Panc1 (cell line): ENCODE measurements at regions not wholly inside any gene's neighbourhood (a gene's known extent, or its start where the extent isn't known, plus 50 kb on each side); places are given as distances from the start of the nearest gene placed in this dataset.

Experiments used
- ATAC-seq: fragments of 200-7000 bp; cut with Tn5 transposase; 2 replicates; pipeline ENCODE4 v1.9.1; 2020; ENCODE audit warnings: mild to moderate bottlenecking, moderate library complexity
- BruUV-seq: library from RNA; stranded (reverse); fragments of 400-500 nt; replicated peaks from 2 replicates; lab custom pipeline; 2021; lab: Mats Ljungman, UMichigan
- CTCF ChIA-PET: fragments of 300-600 bp; sonication (Branson Sonifier 250); formaldehyde crosslinking; loops from one replicate; lab custom pipeline; 2022; ENCODE audit warnings: antibody characterized with exemption; lab: Charles Lee
- POLR2A ChIA-PET: fragments of 300-600 bp; sonication (Branson Sonifier 250); formaldehyde crosslinking; loops from one replicate; lab custom pipeline; 2022; ENCODE audit warnings: antibody characterized with exemption; lab: Charles Lee
- DNase-seq: peaks from one replicate; pipeline ENCODE4 v3.0.0-alpha.2; 2010; ENCODE audit warnings: low read depth, low spot score
- H3K27ac ChIP-seq: 2 replicates; pipeline ENCODE4 v1.5.1; 2011; ENCODE audit warnings: mild to moderate bottlenecking, low read length, inconsistent platforms
- H3K27me3 ChIP-seq: fragments of 200-500 bp; sonication (Bioruptor generic); 2 replicates; pipeline ENCODE4 v1.6.0; 2014; ENCODE audit warnings: low read length, inconsistent platforms; ENCODE audit not compliant: control insufficient read depth, insufficient read depth
- H3K36me3 ChIP-seq: fragments of 200-500 bp; sonication (Bioruptor generic); 2 replicates; pipeline ENCODE4 v1.5.1; 2014; ENCODE audit warnings: inconsistent platforms, mild to moderate bottlenecking, low read length, moderate library complexity; ENCODE audit not compliant: control insufficient read depth, insufficient read depth
- H3K4me1 ChIP-seq: 2 replicates; pipeline ENCODE4 v1.5.1; 2011; ENCODE audit warnings: inconsistent platforms, mild to moderate bottlenecking, low read length, moderate library complexity; ENCODE audit not compliant: control insufficient read depth, insufficient read depth
- H3K4me3 ChIP-seq, 2 experiments: 2 replicates each; pipeline ENCODE4 v1.5.1; 2011 to 2012; ENCODE audit warnings: low read depth in 2 of 2, low read length in 2 of 2, mild to moderate bottlenecking in 2 of 2, inconsistent platforms in 1 of 2, moderate library complexity in 1 of 2
- H3K9me3 ChIP-seq: fragments of 200-500 bp; sonication (Bioruptor generic); 2 replicates; pipeline ENCODE4 v1.5.1; 2014; ENCODE audit warnings: low read depth, mild to moderate bottlenecking, inconsistent platforms, low read length, moderate library complexity; ENCODE audit not compliant: control insufficient read depth, insufficient read depth
- CTCF ChIP-seq: fragments of 450-650 bp; IDR thresholded peaks from 2 replicates; pipeline ENCODE4 v1.5.1; 2017; ENCODE audit warnings: mild to moderate bottlenecking
- POLR2AphosphoS5 ChIP-seq: IDR thresholded peaks from 2 replicates; pipeline ENCODE4 v1.6.1; 2012; ENCODE audit warnings: mild to moderate bottlenecking, low read depth, low read length, moderate library complexity
- REST ChIP-seq, 2 experiments: IDR thresholded peaks; 2 replicates each; pipeline ENCODE4 v1.6.1; 2011 to 2012; ENCODE audit warnings: low read depth in 2 of 2, control low read depth in 1 of 2, low read length in 1 of 2, mild to moderate bottlenecking in 1 of 2, moderate library complexity in 1 of 2; ENCODE audit not compliant: insufficient read depth in 1 of 2
- SIN3A ChIP-seq: IDR thresholded peaks from 2 replicates; pipeline ENCODE4 v1.6.1; 2012; ENCODE audit warnings: low read depth, mild to moderate bottlenecking, low read length, moderate library complexity, borderline replicate concordance; ENCODE audit not compliant: insufficient read depth
- TCF7L2 ChIP-seq: IDR thresholded peaks from 2 replicates; pipeline ENCODE4 v1.6.1; 2011; ENCODE audit warnings: mild to moderate bottlenecking, low read depth, low read length, inconsistent platforms
- in situ Hi-C: cut with HindIII; loops from 2 replicates; pipeline ENCODE4 v1.10.0; 2016; ENCODE audit warnings: low sequenced_read_pairs, low pct_unique_long_range_greater_than_20kb
- intact Hi-C: fragments of 100-400 bp; cut with micrococcal nuclease; formaldehyde crosslinking; loops from one replicate; pipeline ENCODE4 v1.10.0; 2022; ENCODE audit not compliant: unreplicated experiment

GRCh38 chr2:41941831-41942230 lies 106.0 kb upstream of the PKDCC start:
- H3K36me3 ChIP-seq, result no peaks in the 10 kb centered on the region
- no peaks in the 10 kb centered on the region; the same call in 1 of the 2 replicates for H3K27me3 ChIP-seq
- ChIA-PET CTCF (no interaction called here), POLR2A (no interaction called here)
- H3K9me3 ChIP-seq, result no peaks in the 10 kb centered on the region
- no peak overlapping the region for H3K27ac ChIP-seq
- no peaks in the 10 kb centered on the region for H3K4me1 ChIP-seq
- intact Hi-C loops (no loop called here), in situ Hi-C loops (no loop called here)
- TF ChIP-seq TCF7L2 (no peak), CTCF (no peak), POLR2AphosphoS5 (no peak), REST (IDR thresholded peaks at IDR 0.05; ENCODE audit: insufficient read depth in 1 of 2, low read depth in 2 of 2, low read length in 1 of 2) (no peak), SIN3A (no peak)
- no peak overlapping the region for H3K4me3 ChIP-seq
- no TSS peak for BruUV-seq
- ATAC-seq (0 out of 2 replicates have a peak, but pooled peaks have one; percentile 17), DNase-seq (no peak)

- no peak overlapping the region for H3K27ac ChIP-seq
- no peaks in the 10 kb centered on the region; the same call in 1 of the 2 replicates for H3K27me3 ChIP-seq
- H3K36me3 ChIP-seq, result no peaks in the 10 kb centered on the region
- H3K4me1 ChIP-seq, result no peaks in the 10 kb centered on the region
- intact Hi-C loops, result no loop called here
- TF ChIP-seq TCF7L2 (no peak), SIN3A (no peak), CTCF (no peak), POLR2AphosphoS5 (no peak), REST (IDR thresholded peaks at IDR 0.05; ENCODE audit: insufficient read depth in 1 of 2, low read depth in 2 of 2, low read length in 1 of 2) (no peak)
- DNase-seq, result no peak
- no peak for ATAC-seq
- BruUV-seq, result no TSS peak
- CTCF ChIA-PET, result no interaction called here
- no peaks in the 10 kb centered on the region for H3K9me3 ChIP-seq
- no peak overlapping the region for H3K4me3 ChIP-seq
- POLR2A ChIA-PET, result no interaction called here
- in situ Hi-C loops, result no loop called here
Measured at GRCh38 chr2:41942278-41942677, 105.5 kb upstream of the PKDCC start.
